ENCODE measurements at regions not wholly inside any gene's neighbourhood (a gene's known extent, or its start where the extent isn't known, plus 50 kb on each side); places are given as distances from the start of the nearest gene placed in this dataset.
A peak's percentile ranks its signal among the peaks of the same experiment; 100 is the strongest.

DNA sequence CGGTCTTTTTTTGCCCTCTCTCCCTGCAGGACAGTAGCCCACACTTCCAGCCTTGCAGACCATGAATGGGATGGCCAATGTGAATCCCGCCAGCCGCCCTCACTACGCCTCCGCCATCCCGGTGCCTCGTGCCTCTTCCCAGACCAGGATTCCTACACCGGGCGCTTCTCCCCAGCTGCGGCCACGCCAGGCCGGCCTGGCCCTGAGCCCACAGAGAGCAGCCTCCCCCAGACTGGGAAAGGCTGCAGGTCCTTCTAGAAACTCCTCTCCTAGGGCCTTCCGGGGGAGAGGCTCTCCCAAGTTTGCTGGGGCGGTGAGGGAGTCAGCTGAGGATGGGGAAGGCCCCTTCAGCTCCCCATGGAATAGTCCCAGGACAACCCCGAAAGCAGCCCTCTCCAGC is 83.9 kb downstream of the NAV1 start:
- Mint-ChIP-seq H3K27me3 (peaks cover 7% of the 10 kb centered on the region in 2 donors), H3K27ac (no peak overlapping the region), H3K9me3 (no peaks in the 10 kb centered on the region), H3K4me3 (no peak overlapping the region), H3K4me1 (no peaks in the 10 kb centered on the region), H3K36me3 (no peaks in the 10 kb centered on the region)
- DNase-seq: no peak
- no peak for ATAC-seq (replicated peaks)

DNA sequence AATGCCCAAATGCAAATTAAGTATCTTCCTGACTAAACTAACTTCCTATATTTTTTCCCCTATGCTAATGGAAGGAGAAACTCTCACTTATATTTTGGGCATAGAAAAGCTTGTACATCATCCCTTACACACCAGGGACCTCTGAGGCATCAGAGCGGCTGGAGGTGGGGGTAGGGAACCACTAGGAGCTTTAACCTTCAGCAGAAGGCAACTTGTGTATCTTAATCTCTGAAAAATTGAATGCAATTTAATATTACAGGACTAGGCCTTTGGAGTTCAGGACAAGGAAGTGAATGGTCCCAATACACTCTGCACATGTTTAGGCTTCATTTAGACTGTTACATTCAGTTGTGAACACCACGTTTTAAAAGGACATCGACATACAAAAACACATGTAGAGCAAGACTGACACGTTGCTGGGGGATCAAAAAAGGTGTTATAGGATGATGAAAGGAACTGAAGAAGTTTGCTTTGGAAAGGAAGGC is 85.9 kb downstream of the NAV1 start:
- Mint-ChIP-seq H3K4me3 (no peak overlapping the region), H3K9me3 (no peaks in the 10 kb centered on the region), H3K27ac (no peak overlapping the region), H3K36me3 (no peaks in the 10 kb centered on the region), H3K4me1 (no peaks in the 10 kb centered on the region), H3K27me3 (no peaks in the 10 kb centered on the region)
- DNase-seq (no peak), ATAC-seq (replicated peaks) (no peak)

DNA sequence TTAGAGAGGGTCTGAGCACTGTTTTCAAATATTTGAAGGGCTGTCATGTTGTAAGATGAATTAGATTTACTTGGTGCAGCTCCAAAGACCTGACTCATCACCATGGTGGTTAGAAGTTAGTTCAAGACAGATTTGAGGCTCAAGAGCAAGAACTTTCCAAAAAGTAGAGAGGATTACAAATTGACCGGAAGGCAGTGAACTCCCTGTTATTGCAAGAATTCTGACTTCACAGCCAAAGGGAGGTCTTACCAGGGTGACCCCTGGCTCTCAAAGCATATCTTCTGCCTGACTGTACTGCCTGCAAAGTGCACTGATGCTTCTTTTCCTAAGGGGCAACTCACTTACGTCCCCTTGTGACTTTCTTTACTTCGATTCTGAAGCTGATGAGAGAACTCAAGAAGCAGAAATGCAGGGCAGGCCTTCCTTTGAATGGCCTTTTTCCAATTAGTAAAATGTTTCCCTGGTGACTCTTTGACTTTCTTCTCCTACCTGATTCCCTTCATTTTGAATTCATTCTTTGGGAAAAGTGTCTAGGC is 86.4 kb downstream of the NAV1 start:
- Mint-ChIP-seq H3K27ac (no peak overlapping the region), H3K27me3 (no peaks in the 10 kb centered on the region), H3K36me3 (no peaks in the 10 kb centered on the region), H3K4me3 (no peak overlapping the region), H3K4me1 (no peaks in the 10 kb centered on the region), H3K9me3 (no peaks in the 10 kb centered on the region)
- DNase-seq (no peak), ATAC-seq (replicated peaks) (no peak)

DNA sequence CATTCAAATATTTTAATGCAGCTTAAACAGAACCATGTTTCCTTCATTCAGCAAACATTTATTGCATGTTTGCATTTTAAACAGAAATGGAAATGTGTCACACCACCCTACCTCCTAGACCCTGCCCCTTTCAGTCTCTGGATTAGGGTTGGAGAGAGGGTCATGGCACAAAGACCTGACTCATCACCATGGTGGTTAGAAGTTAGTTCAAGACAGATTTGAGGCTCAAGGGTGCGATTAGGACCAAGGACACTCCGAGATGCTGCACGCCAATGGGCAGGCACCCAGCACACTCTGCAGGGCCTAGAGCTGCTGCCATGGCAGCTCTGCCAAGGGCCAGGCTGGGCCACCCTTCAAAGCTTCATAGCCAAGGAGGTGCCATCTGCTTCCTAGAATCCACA is 86.9 kb downstream of the NAV1 start:
- no peaks in the 10 kb centered on the region for H3K4me1 Mint-ChIP-seq
- no peak overlapping the region for H3K27ac Mint-ChIP-seq
- DNase-seq: no peak
- no peaks in the 10 kb centered on the region for H3K36me3 Mint-ChIP-seq
- ATAC-seq (replicated peaks): no peak
- H3K27me3 Mint-ChIP-seq: no peaks in the 10 kb centered on the region
- no peaks in the 10 kb centered on the region for H3K9me3 Mint-ChIP-seq
- H3K4me3 Mint-ChIP-seq: no peak overlapping the region

DNA sequence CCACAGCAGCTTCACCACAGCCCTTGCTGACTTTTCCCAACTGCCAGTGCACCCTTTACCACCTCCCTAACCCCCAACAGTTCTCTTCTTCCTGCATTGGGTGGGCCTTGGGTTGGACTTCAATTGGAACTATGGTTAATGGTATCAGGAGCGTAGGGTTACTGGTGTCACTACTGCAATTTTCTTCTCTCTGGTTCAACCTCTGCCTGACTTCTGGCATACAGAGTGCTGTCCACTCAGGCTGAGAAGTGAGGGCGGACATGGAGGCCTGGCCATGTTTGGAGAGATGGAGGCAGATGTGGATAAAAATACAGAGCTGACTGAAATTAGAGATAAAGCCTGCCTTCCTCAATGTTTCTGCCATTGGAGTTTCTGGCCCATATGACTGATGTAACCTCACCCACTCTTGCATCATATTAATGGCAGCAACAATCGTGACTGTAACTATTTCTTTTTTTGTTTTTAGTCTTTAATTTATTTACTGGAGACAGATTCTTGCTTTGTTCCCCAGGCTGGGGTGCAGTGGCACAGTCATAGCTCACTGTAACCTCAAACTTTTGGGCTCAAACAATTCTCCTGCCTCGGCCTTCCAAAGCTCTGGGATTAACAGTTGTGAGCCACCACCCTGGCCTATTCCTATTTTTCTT is 87.8 kb downstream of the NAV1 start:
- H3K27ac Mint-ChIP-seq: peak overlapping the region; percentile 68
- no peak for DNase-seq
- no peaks in the 10 kb centered on the region for H3K27me3 Mint-ChIP-seq
- no peaks in the 10 kb centered on the region for H3K36me3 Mint-ChIP-seq
- ATAC-seq (replicated peaks): no peak
- H3K4me3 Mint-ChIP-seq: no peak overlapping the region
- no peaks in the 10 kb centered on the region for H3K9me3 Mint-ChIP-seq
- no peaks in the 10 kb centered on the region for H3K4me1 Mint-ChIP-seq

DNA sequence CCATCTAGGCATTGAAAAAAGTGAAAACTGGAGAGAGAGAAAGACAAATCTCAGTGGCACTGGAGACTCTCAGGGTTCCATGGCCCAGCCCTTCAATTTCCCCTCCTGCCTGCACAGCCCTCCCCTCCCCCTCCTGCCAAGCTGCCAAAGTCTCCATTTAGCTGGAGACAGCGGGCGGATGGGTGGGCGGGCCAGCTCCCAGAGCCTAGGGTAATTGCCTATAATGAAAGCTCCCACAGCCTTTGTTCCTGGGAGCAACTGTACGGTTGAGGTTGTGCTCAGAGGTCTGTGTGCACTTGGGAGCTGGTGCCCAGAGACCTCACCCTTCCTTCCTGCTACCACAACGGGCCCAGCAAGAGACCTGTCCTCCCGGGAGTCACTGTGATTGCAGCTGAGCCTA is 89.6 kb downstream of the NAV1 start:
- Mint-ChIP-seq H3K4me1 (no peaks in the 10 kb centered on the region), H3K9me3 (no peaks in the 10 kb centered on the region), H3K4me3 (no peak overlapping the region), H3K27ac (no peak overlapping the region), H3K36me3 (no peaks in the 10 kb centered on the region), H3K27me3 (no peaks in the 10 kb centered on the region)
- DNase-seq: no peak
- no peak for ATAC-seq (replicated peaks)

DNA sequence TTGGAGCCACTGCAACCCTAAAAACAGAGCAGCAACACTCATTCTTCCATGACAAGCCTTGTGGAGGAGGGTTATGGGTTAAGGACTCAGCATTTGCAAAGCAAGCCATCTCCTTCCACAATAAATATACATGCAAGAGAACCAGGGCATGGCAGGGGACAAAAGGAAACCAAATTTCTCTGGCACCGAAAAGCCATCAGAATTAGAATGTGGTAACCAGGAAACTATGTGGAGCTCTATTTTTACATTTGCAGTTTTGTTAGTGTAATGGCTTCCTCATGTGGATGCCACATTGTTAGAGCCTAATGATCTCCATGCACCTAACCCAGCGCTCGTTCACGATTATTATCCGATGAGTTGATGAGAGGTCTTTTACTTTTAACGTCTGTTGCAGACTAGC is 91.7 kb downstream of the NAV1 start:
- no peaks in the 10 kb centered on the region for H3K36me3 Mint-ChIP-seq
- H3K4me1 Mint-ChIP-seq: no peaks in the 10 kb centered on the region
- no peak for ATAC-seq (replicated peaks)
- DNase-seq: no peak
- no peaks in the 10 kb centered on the region for H3K27me3 Mint-ChIP-seq
- H3K4me3 Mint-ChIP-seq: no peak overlapping the region
- no peaks in the 10 kb centered on the region for H3K9me3 Mint-ChIP-seq
- H3K27ac Mint-ChIP-seq: no peak overlapping the region

DNA sequence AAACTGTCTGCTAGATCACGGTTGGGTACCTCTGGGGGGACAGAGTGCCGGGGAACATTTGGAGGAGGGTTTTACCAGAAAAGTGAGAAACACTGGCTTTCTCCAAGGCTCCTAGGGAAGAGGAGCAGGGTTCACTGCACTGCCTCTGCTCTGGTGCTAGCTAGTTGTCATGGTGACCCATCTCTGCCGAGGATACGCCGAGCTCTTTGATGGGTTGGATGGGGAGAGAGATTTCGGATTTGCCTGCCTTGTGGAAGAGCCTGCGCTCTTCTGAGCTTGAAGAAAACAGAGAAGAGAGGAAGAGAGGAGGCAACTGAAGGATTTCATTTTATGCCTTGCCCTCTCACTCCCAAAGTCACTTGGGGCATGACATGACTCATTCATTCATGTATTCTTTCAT is 92.1 kb downstream of the NAV1 start:
- Mint-ChIP-seq H3K36me3 (no peaks in the 10 kb centered on the region), H3K4me3 (no peak overlapping the region), H3K4me1 (no peaks in the 10 kb centered on the region), H3K27ac (no peak overlapping the region), H3K27me3 (no peaks in the 10 kb centered on the region), H3K9me3 (no peaks in the 10 kb centered on the region)
- no peak for DNase-seq
- ATAC-seq (replicated peaks): no peak

DNA sequence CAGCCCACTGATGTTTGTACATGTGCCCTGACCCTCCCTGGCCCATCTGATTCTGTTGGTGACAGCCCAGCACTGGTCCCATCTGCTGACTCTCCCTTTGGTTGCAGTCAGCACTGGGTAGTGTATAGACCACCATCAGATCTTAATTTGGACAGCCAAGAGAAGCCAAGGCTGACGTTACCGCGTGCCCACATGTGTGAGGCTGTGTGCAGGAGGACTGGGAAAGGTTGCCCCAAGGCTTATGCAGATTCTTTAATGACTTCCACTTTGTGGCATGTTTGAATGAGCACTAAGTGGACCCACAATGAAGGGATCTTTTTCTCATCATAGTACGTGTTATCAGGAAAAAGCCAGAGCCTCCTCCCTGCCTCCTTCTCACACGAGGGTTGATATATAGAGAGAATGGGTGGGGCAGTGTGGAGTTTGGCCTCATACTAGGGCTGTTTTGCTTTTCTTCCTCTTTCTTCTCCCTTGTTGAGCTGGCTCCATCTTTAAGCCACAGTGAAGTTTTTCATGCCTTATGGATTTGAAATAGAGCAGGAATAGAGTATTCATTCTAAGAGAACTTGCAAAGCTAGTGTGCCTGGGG is 93.5 kb downstream of the NAV1 start:
- Mint-ChIP-seq H3K27me3 (no peaks in the 10 kb centered on the region), H3K36me3 (no peaks in the 10 kb centered on the region), H3K4me3 (no peak overlapping the region), H3K9me3 (no peaks in the 10 kb centered on the region), H3K27ac (no peak overlapping the region), H3K4me1 (no peaks in the 10 kb centered on the region)
- DNase-seq (no peak), ATAC-seq (replicated peaks) (no peak)

DNA sequence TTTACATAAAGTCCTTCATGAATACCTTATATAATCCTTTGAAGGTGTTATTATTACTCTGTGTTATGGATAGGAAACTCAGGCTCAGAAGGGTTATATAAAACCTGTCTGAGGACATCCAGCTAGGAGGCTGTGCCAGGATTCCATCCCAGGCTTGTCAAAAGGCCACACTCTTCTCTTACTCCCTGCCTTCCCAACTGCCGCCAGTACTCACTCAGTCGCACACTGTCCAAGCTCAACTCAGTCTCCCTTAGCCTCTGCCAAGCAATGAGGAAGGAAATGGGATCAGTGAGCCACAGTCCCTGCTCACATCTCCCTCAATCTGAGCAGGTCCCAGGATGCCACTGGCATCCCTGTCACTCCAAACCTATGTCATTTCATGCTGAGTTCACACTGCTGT is 94.4 kb downstream of the NAV1 start:
- Mint-ChIP-seq H3K4me3 (no peak overlapping the region), H3K4me1 (no peaks in the 10 kb centered on the region), H3K36me3 (no peaks in the 10 kb centered on the region), H3K27me3 (no peaks in the 10 kb centered on the region), H3K27ac (no peak overlapping the region), H3K9me3 (no peaks in the 10 kb centered on the region)
- ATAC-seq (replicated peaks): no peak
- no peak for DNase-seq

DNA sequence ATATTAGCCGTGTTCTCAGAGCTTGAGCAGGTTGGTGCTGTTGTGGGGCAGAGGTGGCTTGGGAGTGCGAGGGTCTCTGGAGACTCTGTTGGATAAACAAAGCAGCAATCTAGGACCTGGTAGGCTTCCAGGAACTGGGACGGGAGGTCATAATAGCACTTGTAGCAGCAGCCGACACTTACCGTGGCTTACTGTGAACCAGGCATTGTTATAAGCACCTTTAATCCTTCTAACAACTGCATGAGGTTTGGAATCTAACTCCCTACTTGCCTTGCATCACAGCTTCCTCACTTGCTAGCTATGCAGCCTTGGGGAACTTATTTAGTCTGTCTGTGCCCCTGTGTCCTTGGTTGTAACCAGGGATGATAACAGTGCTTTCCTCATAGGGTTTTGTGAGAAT is 94.9 kb downstream of the NAV1 start:
- Mint-ChIP-seq H3K27ac (no peak overlapping the region), H3K36me3 (no peaks in the 10 kb centered on the region), H3K4me1 (no peaks in the 10 kb centered on the region), H3K9me3 (no peaks in the 10 kb centered on the region), H3K4me3 (no peak overlapping the region), H3K27me3 (no peaks in the 10 kb centered on the region)
- ATAC-seq (replicated peaks) (no peak), DNase-seq (no peak)

DNA sequence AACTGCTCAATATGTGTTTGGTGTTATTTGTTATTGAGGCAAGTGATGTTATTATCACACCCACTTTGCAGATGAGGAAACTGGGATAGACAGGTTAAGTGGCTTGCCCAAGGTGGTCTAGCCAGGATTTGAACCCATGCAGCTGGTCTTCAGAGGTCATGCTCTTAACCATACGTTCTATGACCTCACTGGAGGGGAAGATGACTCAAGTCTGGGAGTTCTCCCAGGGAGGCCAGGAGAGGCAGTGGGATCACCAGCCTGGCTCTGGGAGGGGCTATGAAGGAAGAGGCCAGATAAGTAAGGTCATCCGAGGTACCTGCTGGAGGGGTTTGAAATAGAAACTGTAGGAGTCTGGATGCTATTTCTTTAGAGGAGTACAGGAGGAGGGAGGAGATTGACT is 95.3 kb downstream of the NAV1 start:
- Mint-ChIP-seq H3K4me1 (no peaks in the 10 kb centered on the region), H3K36me3 (no peaks in the 10 kb centered on the region), H3K9me3 (no peaks in the 10 kb centered on the region), H3K27ac (no peak overlapping the region), H3K4me3 (no peak overlapping the region), H3K27me3 (no peaks in the 10 kb centered on the region)
- DNase-seq: no peak
- no peak for ATAC-seq (replicated peaks)

DNA sequence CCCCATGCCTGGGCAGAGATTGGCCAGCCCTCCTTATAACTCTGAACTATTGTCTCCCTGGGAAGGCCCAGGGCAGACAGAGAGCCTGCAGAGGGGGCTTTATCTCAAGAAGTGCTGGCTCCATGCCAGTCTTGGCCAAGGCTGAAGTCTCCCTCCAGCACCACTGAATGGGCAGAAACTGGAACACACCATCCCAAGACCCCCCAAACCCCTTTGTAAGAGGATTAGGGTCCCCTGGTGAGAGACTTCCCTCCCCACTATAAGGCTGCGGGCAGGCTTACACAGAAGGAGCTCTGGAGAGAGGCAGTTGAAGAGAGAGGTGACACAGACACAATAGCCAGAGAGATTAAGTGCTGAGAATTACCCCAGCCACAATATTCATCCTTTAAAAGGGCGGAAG is 97.2 kb downstream of the NAV1 start:
- ATAC-seq (replicated peaks) (no peak), DNase-seq (no peak)
- no peaks in the 10 kb centered on the region for H3K9me3 Mint-ChIP-seq
- no peak overlapping the region for H3K4me3 Mint-ChIP-seq
- H3K27me3 Mint-ChIP-seq: no peaks in the 10 kb centered on the region
- no peaks in the 10 kb centered on the region for H3K36me3 Mint-ChIP-seq
- H3K4me1 Mint-ChIP-seq: no peaks in the 10 kb centered on the region
- H3K27ac Mint-ChIP-seq: no peak overlapping the region

DNA sequence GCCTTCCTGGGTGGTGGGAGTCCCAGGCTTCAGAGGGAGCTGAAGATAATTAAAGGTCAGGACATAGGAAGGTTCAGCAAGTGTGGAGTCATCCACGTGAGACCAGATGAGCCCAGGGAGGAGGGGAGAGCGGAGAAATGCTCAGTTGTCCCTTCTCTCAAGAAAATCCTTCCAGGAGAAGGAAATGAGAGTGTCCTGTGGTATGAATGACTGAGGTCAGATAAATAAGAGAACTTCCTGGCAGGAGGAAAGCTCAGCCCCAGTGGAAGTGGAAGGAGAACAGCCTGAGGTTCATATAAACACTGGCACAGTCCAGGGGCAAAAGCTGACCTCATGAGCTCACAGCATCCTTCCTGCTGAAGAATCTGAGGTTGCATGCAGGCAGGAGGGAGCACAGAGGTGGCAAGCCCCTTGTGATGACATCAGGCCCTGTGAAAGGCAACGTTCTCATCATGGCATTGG is 97.6 kb downstream of the NAV1 start:
- no peaks in the 10 kb centered on the region for H3K9me3 Mint-ChIP-seq
- ATAC-seq (replicated peaks) (no peak), DNase-seq (no peak)
- no peak overlapping the region for H3K27ac Mint-ChIP-seq
- H3K4me1 Mint-ChIP-seq: no peaks in the 10 kb centered on the region
- H3K36me3 Mint-ChIP-seq: no peaks in the 10 kb centered on the region
- no peak overlapping the region for H3K4me3 Mint-ChIP-seq
- H3K27me3 Mint-ChIP-seq: no peaks in the 10 kb centered on the region

DNA sequence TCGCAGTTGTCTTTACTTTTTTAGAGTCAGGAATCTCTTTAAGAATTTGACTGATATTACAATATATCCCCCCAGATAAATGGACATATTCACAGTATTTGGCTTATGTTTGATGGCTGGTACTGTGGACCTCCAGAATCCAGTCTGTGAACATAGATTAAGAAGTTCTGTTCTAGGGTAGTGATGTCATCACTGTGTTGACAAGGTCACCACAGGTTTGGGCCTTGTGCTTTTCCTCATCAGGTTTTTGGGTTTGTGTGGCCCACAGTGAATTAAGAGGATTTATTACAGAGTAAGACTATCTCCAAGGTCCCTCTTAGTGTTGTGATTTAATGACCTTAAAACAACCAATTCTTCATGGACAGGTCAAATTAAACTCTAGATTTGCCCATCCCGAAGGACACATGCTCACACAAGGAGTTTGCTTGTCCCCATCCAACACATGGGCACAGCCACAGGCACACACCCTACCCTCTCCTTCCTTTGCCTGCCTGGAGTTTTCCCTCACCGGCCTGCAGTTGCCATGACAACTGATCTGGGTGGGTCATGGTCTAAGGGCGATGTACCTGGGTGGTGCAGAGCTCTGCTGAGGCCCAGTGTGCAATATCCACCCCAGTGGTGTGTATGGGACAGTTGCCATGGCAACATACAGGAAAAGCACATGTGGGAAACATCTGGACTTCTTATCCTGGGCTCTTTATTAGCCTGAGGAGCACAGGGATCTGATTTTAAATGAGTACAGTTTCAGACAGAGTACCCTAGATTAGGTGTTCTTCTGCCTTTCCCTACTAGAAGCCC is 98.6 kb downstream of the NAV1 start:
- H3K4me1 Mint-ChIP-seq: no peaks in the 10 kb centered on the region

More for the DNA sequence above, 98.6 kb downstream of the NAV1 start:
- no peaks in the 10 kb centered on the region for H3K9me3 Mint-ChIP-seq
- ATAC-seq (replicated peaks) (no peak), DNase-seq (no peak)
- H3K27ac Mint-ChIP-seq: no peak overlapping the region
- no peaks in the 10 kb centered on the region for H3K36me3 Mint-ChIP-seq
- no peak overlapping the region for H3K4me3 Mint-ChIP-seq
- H3K27me3 Mint-ChIP-seq: peaks cover 4 to 6% of the 10 kb centered on the region in 2 donors
